GM12878 (cell line): ENCODE measurements at regions not wholly inside any gene's neighbourhood (a gene's known extent, or its start where the extent isn't known, plus 50 kb on each side); places are given as distances from the start of the nearest gene placed in this dataset.

Experiments
- ATAC-seq: fragments of 200-7000 bp; cut with Tn5 transposase; 3 replicates; pipeline ENCODE4 v1.9.1; 2020; ENCODE audit warnings: mild to moderate bottlenecking, moderate library complexity
- BruUV-seq: library from RNA; stranded (reverse); fragments of 400-500 nt; replicated peaks from 2 replicates; lab custom pipeline; 2021; lab: Mats Ljungman, UMichigan
- CTCF ChIA-PET: fragments of 300-600 bp; sonication (Branson Sonifier 250); formaldehyde crosslinking; extraction: SDS; loops from one replicate; lab custom pipeline; 2021; ENCODE audit warnings: inconsistent platforms; lab: Yijun Ruan, JAX
- POLR2A ChIA-PET: fragments of 350-600 bp; formaldehyde crosslinking; extraction: SDS; loops from one replicate; lab custom pipeline; 2021; ENCODE audit warnings: inconsistent platforms; lab: Charles Lee
- RAD21 ChIA-PET: fragments of 300-600 bp; sonication (Branson Sonifier 250); formaldehyde crosslinking; loops from one replicate; lab custom pipeline; 2023; ENCODE audit warnings: antibody characterized with exemption; ENCODE audit not compliant: unreplicated experiment; lab: Charles Lee
- SMC1A ChIA-PET: fragments of 300-600 bp; sonication (Branson Sonifier 250); formaldehyde crosslinking; loops from one replicate; lab custom pipeline; 2023; ENCODE audit not compliant: unreplicated experiment, uncharacterized antibody; lab: Charles Lee
- DNase-seq: peaks from one replicate; pipeline ENCODE4 v3.0.0-alpha.2; 2011; ENCODE audit warnings: low read depth, low spot score
- FAIRE-seq: peaks from 3 replicates; lab custom pipeline; 2011; peaks lifted over from hg19 to GRCh38; lab: Jason Lieb, UNC
- H2AFZ ChIP-seq: 2 replicates; pipeline ENCODE4 v1.6.0; 2011; ENCODE audit warnings: low read depth, low read length, control low read depth; ENCODE audit not compliant: control insufficient read depth
- H3K27ac ChIP-seq: 2 replicates; pipeline ENCODE4 v1.5.1; 2011; ENCODE audit warnings: control low read depth; ENCODE audit not compliant: control insufficient read depth, insufficient read depth
- H3K27me3 ChIP-seq, 2 experiments: replicated peaks in 1 of 2; 2 replicates each; pipeline versions ENCODE4 v1.6.0 to v1.6.1; 2011; ENCODE audit warnings: low read length in 1 of 2; ENCODE audit not compliant: control insufficient read depth in 2 of 2, insufficient read depth in 2 of 2
- H3K36me3 ChIP-seq, 2 experiments: 2 replicates each; pipeline ENCODE4 v1.5.1; 2011; ENCODE audit warnings: low read length in 1 of 2; ENCODE audit not compliant: control insufficient read depth in 2 of 2, insufficient read depth in 2 of 2
- H3K4me1 ChIP-seq: 2 replicates; pipeline ENCODE4 v1.6.1; 2011; ENCODE audit warnings: mild to moderate bottlenecking, low read length, moderate library complexity, mixed read lengths; ENCODE audit not compliant: control insufficient read depth, insufficient read depth
- H3K4me2 ChIP-seq: 2 replicates; pipeline ENCODE4 v1.6.0; 2011; ENCODE audit warnings: control low read depth; ENCODE audit not compliant: control insufficient read depth, insufficient read depth
- H3K4me3 ChIP-seq: fragments of 200-600 bp; sonication (generic); 2 replicates; pipeline ENCODE4 v1.5.1; 2016
- H3K79me2 ChIP-seq: 2 replicates; pipeline ENCODE4 v1.6.0; 2011; ENCODE audit warnings: low read length; ENCODE audit not compliant: control insufficient read depth, insufficient read depth
- H3K9ac ChIP-seq: 2 replicates; pipeline ENCODE4 v1.8.0; 2011; ENCODE audit warnings: low read length, control low read depth, mixed read lengths; ENCODE audit not compliant: control insufficient read depth, insufficient read depth
- H3K9me3 ChIP-seq: replicated peaks from 3 replicates; pipeline ENCODE4 v1.5.1; 2011; ENCODE audit warnings: mild to moderate bottlenecking, low read length; ENCODE audit not compliant: control insufficient read depth, insufficient read depth
- H4K20me1 ChIP-seq: 2 replicates; pipeline ENCODE4 v1.6.0; 2011; ENCODE audit not compliant: control insufficient read depth, insufficient read depth
- BRCA1 ChIP-seq: IDR thresholded peaks from 2 replicates; pipeline ENCODE4 v1.6.1; 2011; ENCODE audit warnings: low read depth, low read length, improper control_type of control experiment
- CBX3 ChIP-seq: fragments of 200-600 bp; sonication (generic); IDR thresholded peaks from 2 replicates; pipeline ENCODE4 v1.6.1; 2016; ENCODE audit warnings: low read depth, borderline replicate concordance
- CHD2 ChIP-seq: IDR thresholded peaks from 2 replicates; pipeline ENCODE4 v1.6.1; 2011; ENCODE audit warnings: low read depth, low read length, improper control_type of control experiment, borderline replicate concordance
- CREM ChIP-seq: IDR thresholded peaks from 2 replicates; pipeline ENCODE4 v1.6.1; 2014; ENCODE audit warnings: antibody characterized with exemption, low read depth
- JUND ChIP-seq: IDR thresholded peaks from 2 replicates; pipeline ENCODE4 v1.6.1; 2012; ENCODE audit warnings: low read depth, mild to moderate bottlenecking, low read length, improper control_type of control experiment, moderate library complexity
- KLF5 ChIP-seq: fragments of 450-650 bp; IDR thresholded peaks from 2 replicates; pipeline ENCODE4 v1.6.1; 2014; ENCODE audit warnings: mild to moderate bottlenecking; ENCODE audit not compliant: partially characterized antibody
- MEF2B ChIP-seq: fragments of 450-650 bp; IDR thresholded peaks from 2 replicates; pipeline ENCODE4 v1.6.1; 2018; ENCODE audit warnings: mild to moderate bottlenecking, moderate library complexity; ENCODE audit not compliant: partially characterized antibody, poor library complexity, severe bottlenecking
- MTA2 ChIP-seq: fragments of 450-650 bp; IDR thresholded peaks from 2 replicates; pipeline ENCODE4 v1.6.1; 2016; ENCODE audit warnings: low read depth, mild to moderate bottlenecking, moderate library complexity
- MYB ChIP-seq: fragments of 150-350 bp; IDR thresholded peaks from 2 replicates; pipeline ENCODE4 v1.6.1; 2014; ENCODE audit warnings: mild to moderate bottlenecking, low read depth, low read length, borderline replicate concordance
- STAT1 ChIP-seq: fragments of 450-650 bp; conservative IDR thresholded peaks from 2 replicates; pipeline ENCODE4 v1.6.1; 2014; ENCODE audit warnings: antibody characterized with exemption, mild to moderate bottlenecking
- SUPT20H ChIP-seq: IDR thresholded peaks from 2 replicates; pipeline ENCODE4 v1.6.1; 2011; ENCODE audit warnings: low read depth, mild to moderate bottlenecking, low read length, moderate library complexity, borderline replicate concordance; ENCODE audit not compliant: control insufficient read depth
- TAF1 ChIP-seq: IDR thresholded peaks from 2 replicates; pipeline ENCODE4 v1.6.1; 2011; ENCODE audit warnings: mild to moderate bottlenecking, low read depth, low read length, borderline replicate concordance
- WRNIP1 ChIP-seq: IDR thresholded peaks from 2 replicates; pipeline ENCODE4 v1.6.1; 2011; ENCODE audit warnings: low read depth, low read length, improper control_type of control experiment, borderline replicate concordance
- ZNF207 ChIP-seq: fragments of 450-650 bp; IDR thresholded peaks from 2 replicates; pipeline ENCODE4 v1.6.1; 2014; ENCODE audit warnings: antibody characterized with exemption, mild to moderate bottlenecking, borderline replicate concordance
- ZNF217 ChIP-seq: fragments of 450-650 bp; IDR thresholded peaks from 2 replicates; pipeline ENCODE4 v1.6.1; 2017; ENCODE audit warnings: antibody characterized with exemption, mild to moderate bottlenecking
- WGBS: methylation state at CpG from one replicate; pipeline ENCODE4 v1.1.6; 2016; ENCODE audit warnings: low lambda C conversion rate; ENCODE audit not compliant: insufficient replicate concordance, insufficient coverage; ENCODE audit errors: missing lambda C conversion rate; 5-methylcytosine and 5-hydroxymethylcytosine counted together
- in situ Hi-C: fragments of 300-500 bp; cut with MboI; formaldehyde crosslinking; loops from 9 replicates; pipeline ENCODE4 v1.14.3; 2018; ENCODE audit warnings: mixed read lengths
- intact Hi-C: fragments of 100-400 bp; cut with micrococcal nuclease; formaldehyde crosslinking; loops from one replicate; pipeline ENCODE4 v1.14.2; 2022; ENCODE audit not compliant: unreplicated experiment
- TF ChIP-seq, protein P1 (sequence below): fragments of 450-650 bp; IDR thresholded peaks from 2 replicates; pipeline ENCODE4 v1.6.1; 2014; ENCODE audit warnings: mild to moderate bottlenecking
- TF ChIP-seq, protein P2 (sequence below): fragments of 450-650 bp; IDR thresholded peaks from 2 replicates; pipeline ENCODE4 v1.6.1; 2017; ENCODE audit warnings: antibody characterized with exemption, mild to moderate bottlenecking, moderate library complexity
- TF ChIP-seq, protein P3 (sequence below): IDR thresholded peaks from 2 replicates; pipeline ENCODE4 v1.6.1; 2012; ENCODE audit warnings: low read depth, low read length, improper control_type of control experiment
- TF ChIP-seq, protein P4 (sequence below): IDR thresholded peaks from 2 replicates; pipeline ENCODE4 v1.6.1; 2011; ENCODE audit warnings: borderline replicate concordance, low read depth, mild to moderate bottlenecking, moderate library complexity, mixed read lengths, low read length; ENCODE audit not compliant: insufficient read depth; ENCODE audit errors: extremely low read length

DNA sequence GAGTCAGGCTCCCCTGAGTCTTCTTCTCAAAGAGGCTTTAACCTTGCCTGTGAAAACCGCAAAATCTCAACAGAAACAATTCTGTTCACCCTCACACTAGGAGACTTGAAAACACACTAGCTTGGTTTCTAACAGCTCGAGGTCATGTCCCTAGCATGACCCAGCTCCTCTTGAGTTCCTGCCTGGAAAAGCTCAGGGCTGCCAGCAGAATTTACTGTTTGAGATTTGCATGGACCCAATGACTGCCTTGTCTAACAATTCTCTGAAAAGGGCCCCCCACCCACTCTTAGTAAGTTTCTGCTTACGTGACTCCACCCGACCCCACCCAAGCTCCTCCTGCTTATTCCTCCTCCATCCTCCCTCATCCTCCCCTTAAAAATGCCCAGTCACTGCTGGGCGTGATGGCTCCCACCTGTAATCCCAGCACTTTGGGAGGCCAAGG, 85.1 kb upstream of the KMT2C start:
- H3K27me3 ChIP-seq, result no peaks in the 10 kb centered on the region
- TF ChIP-seq ZNF217, result no peak
- TF ChIP-seq ZNF207, result no peak
- TF ChIP-seq CBX3, result no peak
- TF ChIP-seq, protein P1, sequence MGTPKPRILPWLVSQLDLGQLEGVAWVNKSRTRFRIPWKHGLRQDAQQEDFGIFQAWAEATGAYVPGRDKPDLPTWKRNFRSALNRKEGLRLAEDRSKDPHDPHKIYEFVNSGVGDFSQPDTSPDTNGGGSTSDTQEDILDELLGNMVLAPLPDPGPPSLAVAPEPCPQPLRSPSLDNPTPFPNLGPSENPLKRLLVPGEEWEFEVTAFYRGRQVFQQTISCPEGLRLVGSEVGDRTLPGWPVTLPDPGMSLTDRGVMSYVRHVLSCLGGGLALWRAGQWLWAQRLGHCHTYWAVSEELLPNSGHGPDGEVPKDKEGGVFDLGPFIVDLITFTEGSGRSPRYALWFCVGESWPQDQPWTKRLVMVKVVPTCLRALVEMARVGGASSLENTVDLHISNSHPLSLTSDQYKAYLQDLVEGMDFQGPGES, result no peak
- TF ChIP-seq JUND, result no peak
- TF ChIP-seq MYB, result no peak
- TF ChIP-seq SUPT20H, result no peak
- TF ChIP-seq STAT1, result no peak
- TF ChIP-seq, protein P2, sequence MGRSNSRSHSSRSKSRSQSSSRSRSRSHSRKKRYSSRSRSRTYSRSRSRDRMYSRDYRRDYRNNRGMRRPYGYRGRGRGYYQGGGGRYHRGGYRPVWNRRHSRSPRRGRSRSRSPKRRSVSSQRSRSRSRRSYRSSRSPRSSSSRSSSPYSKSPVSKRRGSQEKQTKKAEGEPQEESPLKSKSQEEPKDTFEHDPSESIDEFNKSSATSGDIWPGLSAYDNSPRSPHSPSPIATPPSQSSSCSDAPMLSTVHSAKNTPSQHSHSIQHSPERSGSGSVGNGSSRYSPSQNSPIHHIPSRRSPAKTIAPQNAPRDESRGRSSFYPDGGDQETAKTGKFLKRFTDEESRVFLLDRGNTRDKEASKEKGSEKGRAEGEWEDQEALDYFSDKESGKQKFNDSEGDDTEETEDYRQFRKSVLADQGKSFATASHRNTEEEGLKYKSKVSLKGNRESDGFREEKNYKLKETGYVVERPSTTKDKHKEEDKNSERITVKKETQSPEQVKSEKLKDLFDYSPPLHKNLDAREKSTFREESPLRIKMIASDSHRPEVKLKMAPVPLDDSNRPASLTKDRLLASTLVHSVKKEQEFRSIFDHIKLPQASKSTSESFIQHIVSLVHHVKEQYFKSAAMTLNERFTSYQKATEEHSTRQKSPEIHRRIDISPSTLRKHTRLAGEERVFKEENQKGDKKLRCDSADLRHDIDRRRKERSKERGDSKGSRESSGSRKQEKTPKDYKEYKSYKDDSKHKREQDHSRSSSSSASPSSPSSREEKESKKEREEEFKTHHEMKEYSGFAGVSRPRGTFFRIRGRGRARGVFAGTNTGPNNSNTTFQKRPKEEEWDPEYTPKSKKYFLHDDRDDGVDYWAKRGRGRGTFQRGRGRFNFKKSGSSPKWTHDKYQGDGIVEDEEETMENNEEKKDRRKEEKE, result no peak
- TF ChIP-seq MEF2B, result no peak
- TF ChIP-seq WRNIP1, result no peak
- TF ChIP-seq, protein P3, sequence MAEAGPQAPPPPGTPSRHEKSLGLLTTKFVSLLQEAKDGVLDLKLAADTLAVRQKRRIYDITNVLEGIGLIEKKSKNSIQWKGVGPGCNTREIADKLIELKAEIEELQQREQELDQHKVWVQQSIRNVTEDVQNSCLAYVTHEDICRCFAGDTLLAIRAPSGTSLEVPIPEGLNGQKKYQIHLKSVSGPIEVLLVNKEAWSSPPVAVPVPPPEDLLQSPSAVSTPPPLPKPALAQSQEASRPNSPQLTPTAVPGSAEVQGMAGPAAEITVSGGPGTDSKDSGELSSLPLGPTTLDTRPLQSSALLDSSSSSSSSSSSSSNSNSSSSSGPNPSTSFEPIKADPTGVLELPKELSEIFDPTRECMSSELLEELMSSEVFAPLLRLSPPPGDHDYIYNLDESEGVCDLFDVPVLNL, result no peak
- no peak for TF ChIP-seq KLF5
- TF ChIP-seq BRCA1, result no peak
- no peak for TF ChIP-seq TAF1
- no peak for TF ChIP-seq CREM
- TF ChIP-seq, protein P4, sequence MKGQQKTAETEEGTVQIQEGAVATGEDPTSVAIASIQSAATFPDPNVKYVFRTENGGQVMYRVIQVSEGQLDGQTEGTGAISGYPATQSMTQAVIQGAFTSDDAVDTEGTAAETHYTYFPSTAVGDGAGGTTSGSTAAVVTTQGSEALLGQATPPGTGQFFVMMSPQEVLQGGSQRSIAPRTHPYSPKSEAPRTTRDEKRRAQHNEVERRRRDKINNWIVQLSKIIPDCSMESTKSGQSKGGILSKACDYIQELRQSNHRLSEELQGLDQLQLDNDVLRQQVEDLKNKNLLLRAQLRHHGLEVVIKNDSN, result no peak
- no peak for TF ChIP-seq CHD2
- TF ChIP-seq MTA2, result no peak
- H3K4me2 ChIP-seq, result no peak overlapping the region
- intact Hi-C loops, result no loop called here
- H3K4me1 ChIP-seq, result no peaks in the 10 kb centered on the region
- no peak overlapping the region for H3K27ac ChIP-seq
- H3K36me3 ChIP-seq, result no peaks in the 10 kb centered on the region
- BruUV-seq, result no TSS peak
- SMC1A ChIA-PET, result interaction anchor here (1.0 kb wide), 1 partner anchor 10 kb away, joined by 3 read pairs; no protein-coding TSS in a partner anchor
- no peaks in the 10 kb centered on the region for H4K20me1 ChIP-seq
- no peak overlapping the region for H2AFZ ChIP-seq
- WGBS, result 44% methylated on average over 5 of the region's 5 CpGs
- peaks cover 3% of the 10 kb centered on the region; the same call in 1 of the 3 replicates for H3K9me3 ChIP-seq
- FAIRE-seq (no peak), ATAC-seq (no peak), DNase-seq (no peak)
- H3K9ac ChIP-seq, result no peak overlapping the region
- CTCF ChIA-PET, result interaction anchor here (0.9 kb wide), 1 partner anchor 15 kb away, joined by 3 read pairs; no protein-coding TSS in a partner anchor
- in situ Hi-C loops, result no loop called here
- no peak overlapping the region for H3K4me3 ChIP-seq
- POLR2A ChIA-PET, result interaction anchor here (0.5 kb wide), 1 partner anchor 25 kb away, joined by 3 read pairs; no protein-coding TSS in a partner anchor
- no peaks in the 10 kb centered on the region for H3K79me2 ChIP-seq
- RAD21 ChIA-PET, result no interaction called here
